GM03348 (cell line): ENCODE measurements at regions not wholly inside any gene's neighbourhood (a gene's known extent, or its start where the extent isn't known, plus 50 kb on each side); places are given as distances from the start of the nearest gene placed in this dataset.

Experiments
- DNase-seq: peaks from one replicate; pipeline ENCODE4 v3.0.0; 2012; ENCODE audit warnings: low spot score

DNA sequence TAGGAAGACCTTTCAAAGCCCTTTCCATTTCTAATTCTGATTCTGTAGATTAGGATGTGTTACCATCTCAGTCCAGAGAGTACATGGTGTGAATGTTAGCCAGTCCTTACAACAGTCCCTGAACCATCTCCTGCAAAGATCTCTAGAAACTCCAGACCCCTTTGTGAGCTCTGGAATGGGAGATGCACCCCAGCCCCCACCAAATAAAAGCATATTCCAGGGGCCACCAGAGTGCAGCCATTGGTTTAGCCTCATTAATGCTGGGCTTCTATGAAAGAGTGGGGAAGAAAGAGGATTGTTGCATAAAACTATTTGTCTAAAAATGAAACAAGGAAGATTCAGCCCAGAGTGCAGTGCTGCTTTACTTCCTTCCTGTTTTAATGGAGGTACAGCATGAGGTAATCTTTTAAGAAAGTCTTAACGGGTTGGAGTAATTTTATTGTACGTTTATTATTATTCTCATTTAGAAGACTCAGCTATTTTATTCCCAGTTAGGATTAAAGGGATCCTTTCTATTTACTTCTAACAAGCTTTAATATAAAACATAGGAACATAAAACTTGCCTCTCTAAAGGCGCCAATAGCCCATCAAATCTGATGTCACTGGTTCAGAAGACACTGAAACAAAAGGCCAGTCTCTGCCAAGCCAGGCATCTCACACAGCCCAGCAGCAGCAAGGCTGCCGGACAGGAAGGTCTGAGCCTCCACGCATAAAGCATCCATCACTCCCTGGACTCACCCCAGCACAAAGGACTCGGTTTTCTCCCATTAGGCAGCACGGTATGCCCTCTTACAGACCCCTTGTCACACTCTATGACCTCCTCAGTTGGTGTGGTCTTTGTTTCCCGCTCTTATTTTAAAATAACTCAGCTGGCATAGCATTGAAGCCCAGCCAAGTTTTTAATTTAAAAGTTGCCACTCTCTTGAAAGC lies 203.9 kb upstream of the BLID start:
- no peak for DNase-seq

GRCh38 chr11:122319085-122319484 lies 203.1 kb upstream of the BLID start:
- DNase-seq, result peak; percentile 46

DNA sequence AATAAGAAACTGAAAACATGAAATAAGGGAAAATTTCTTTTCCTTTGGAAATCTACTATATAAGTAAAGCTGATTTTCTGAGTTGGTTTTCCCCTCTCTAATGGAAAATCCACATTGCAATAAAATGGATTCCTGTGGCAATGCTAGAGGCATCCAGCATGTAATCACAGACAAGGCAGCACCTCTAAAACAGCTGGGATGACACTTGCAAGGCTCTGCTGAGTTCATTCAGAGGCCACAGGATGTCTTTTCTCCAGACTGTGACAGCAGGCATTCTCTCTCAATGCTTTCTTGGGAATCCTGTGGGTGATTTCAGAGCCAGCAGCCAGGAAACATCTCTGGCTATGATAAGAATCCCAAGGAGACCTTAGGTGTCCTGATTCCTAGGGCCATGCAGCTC lies 201.3 kb upstream of the BLID start:
- peak; percentile 68 for DNase-seq

GRCh38 chr11:122313581-122313980 lies 197.6 kb upstream of the BLID start:
- DNase-seq, result no peak

- DNase-seq, result no peak
Measured at GRCh38 chr11:122311216-122311755, 195.3 kb upstream of the BLID start.

DNA sequence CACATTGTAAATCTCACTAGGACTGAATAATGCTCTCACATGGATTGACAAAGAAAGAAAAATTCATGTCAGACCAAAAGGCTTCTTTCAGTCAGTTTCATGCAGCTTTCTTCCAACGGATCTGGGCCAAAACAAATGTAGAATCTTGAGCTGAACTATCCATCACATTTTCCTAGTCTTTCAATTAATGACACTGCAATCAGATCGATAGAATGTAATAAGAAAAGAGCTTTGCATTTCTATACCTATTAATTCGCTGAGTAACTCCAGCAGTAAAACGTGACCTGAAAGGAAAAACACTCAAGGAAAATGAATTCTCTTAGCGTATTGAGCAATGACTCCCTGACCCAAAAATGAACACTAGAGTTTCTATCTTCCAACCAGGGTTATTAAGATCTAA lies 194.8 kb upstream of the BLID start:
- DNase-seq, result no peak

GRCh38 chr11:122309262-122309925 lies 193.4 kb upstream of the BLID start:
- DNase-seq, result no peak

- no peak for DNase-seq
Measured at GRCh38 chr11:122308226-122308625, 192.2 kb upstream of the BLID start.

DNA sequence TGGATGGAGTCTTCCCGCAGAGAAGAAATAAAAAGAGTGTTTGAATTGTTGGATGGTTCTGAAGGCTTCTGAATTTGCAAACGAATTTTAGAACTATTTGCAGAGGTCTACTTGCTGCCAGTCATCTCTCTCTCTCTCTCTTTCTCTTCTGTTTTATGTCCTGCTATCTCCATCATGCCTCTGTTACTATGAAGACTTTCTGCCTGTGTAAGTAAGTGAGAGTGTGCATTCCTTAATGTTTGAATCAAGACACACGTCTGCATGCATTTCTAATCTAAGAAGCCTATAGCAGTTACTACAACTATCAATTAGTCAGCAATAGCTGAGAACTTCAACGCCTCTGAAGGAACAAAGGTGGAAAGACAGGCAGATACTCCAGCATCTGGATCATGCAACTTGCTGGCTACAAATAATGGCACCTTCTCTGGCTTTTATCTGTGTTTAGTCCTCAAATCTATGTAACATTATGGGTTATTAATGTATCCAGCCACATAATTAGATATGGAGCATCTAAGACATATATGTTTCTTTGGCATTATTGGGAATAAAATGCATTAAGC lies 191.5 kb upstream of the BLID start:
- no peak for DNase-seq

- no peak for DNase-seq
Measured at GRCh38 chr11:122306831-122307391, 190.9 kb upstream of the BLID start.

GRCh38 chr11:122305426-122306320 lies 189.7 kb upstream of the BLID start:
- DNase-seq, result no peak

- DNase-seq, result no peak
Measured at GRCh38 chr11:122304973-122305372, 189.0 kb upstream of the BLID start.

GRCh38 chr11:122304306-122304705 lies 188.3 kb upstream of the BLID start:
- DNase-seq, result no peak

- no peak for DNase-seq
Measured at GRCh38 chr11:122294041-122294440, 178.0 kb upstream of the BLID start.

DNA sequence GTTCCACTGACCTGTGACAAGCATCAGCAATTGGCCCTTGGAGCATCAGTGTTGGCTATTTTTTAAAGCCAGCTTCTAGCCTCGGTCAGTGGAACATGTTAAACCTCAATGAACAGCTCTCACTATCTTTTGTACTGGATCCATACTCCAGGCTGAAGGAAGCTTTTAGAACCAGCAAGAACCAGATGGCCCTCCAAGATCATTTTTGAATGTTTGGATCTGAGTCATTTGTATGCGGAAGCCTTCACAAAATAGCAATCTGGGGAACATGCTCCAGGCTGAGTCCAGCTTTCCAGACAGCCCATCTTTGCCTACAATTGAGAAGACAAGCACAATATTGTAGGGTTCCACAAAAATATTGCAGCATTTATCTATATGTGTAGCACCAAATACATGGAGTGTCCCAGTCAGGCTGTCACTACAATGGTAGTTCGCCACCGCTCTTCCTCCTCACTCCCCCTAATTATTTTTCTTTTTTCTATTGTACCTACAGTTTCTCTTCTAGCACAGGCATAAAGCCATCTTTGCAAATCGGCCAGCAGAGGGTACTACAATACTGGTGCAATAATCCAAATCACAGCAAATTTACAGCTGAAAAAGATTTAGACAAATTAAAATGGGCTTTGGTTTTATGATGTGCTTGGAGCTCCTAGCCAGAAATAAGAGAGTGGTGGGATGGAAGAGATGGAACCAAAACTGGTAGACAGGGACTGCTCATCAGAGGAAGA lies 177.4 kb upstream of the BLID start:
- no peak for DNase-seq

DNA sequence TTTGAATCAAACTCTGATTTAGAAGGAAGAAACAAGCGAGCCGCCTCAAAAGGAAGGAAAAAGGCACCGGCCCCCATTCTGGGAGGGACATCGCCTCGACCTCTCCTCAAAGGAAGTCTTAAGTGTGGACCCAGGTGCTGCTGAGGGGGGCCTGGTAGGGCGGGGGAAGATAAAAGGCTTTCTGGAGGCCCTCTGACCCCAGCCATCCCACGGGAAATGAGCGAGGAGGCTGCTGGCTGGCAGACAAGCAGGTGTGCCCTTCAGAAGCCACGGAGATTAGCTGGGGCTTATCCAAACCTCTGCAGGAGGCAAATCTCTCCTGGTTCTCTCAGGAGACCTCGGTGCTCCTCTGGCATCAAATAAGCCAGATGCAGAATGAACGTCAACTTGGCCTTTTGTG lies 171.4 kb upstream of the BLID start:
- no peak for DNase-seq

- DNase-seq, result no peak
Measured at GRCh38 chr11:122285070-122285988, 169.3 kb upstream of the BLID start.

DNA sequence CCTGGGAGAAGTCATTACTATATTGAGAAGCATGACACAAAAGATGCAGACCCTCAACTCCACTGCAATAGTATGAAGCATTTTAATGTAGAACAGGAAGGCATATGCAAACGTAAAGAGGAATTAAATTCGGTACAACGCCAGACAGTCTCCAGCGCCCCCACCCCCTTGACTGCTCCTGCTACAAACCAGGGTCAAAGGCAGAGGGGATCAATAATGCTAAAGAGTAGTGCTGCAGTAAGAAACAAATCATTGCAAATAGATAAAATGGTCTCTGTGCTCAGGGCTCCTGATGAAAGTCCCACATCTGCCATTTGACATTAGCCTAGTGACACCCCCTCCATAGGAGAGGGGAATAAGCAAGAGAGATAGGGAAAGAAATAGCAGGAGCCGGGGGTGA lies 164.9 kb upstream of the BLID start:
- no peak for DNase-seq

DNA sequence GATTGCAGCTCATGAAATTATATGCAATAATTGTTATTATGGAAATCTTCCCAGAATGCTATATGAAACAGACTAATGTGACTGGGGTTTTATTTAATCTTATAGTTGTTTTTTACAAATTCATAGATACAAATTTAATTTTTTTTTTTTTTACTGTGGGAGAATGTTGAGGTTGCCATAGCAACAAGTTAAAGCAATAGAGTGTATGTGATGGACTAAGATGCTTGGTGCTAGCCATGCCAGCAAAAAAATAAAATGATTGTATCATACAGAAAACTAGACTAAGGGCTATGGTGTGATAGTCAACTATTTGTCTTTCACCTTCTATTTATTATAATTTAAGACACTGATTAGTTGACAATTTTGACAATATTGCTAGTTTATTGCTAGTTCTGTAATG lies 163.2 kb upstream of the BLID start:
- DNase-seq, result no peak

DNA sequence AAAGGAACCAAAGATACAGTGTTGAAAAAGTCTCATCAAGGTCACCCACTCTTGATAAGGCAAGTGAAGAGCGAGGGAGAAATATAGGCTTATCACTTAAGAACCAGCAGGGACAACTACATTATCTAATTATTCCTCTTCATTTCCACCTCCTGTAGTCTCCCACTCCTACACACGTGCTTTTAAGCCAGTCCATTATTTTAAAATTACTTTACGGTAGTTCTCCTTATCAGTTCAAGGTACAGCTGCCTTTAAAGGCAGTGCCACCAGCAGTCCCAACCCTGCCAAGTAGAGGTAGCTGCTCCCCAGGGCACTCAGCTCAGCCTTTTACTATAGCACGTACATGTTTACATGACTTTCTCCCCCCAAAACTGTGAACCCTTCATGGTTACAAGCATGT lies 161.5 kb upstream of the BLID start:
- DNase-seq, result no peak
